ENCODE measurements at regions not wholly inside any gene's neighbourhood (a gene's known extent, or its start where the extent isn't known, plus 50 kb on each side); places are given as distances from the start of the nearest gene placed in this dataset.

DNA sequence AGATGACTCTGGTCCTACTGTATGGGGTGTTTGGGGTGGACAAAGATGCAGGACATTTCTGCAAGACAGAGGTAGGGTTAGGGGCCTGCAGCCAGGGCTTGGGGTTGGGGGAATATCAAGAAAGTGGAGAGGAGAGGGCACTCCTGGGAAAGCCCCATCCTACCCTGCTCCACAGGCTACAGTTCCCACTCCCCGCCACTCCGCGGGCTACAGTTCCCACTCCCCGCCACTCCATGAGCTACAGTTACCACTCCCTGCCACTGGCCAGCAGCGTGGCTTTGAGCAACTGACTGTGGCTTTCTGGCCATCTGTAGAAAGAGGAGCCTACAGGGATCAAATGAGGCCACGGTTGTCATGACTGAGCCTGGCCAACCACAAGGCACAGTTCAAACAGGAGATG, 93.8 kb upstream of the GRIK3 start:
- WGBS, 3 donors, result 70 to 85% (median 82%) methylated on average over 6 of the region's 6 CpGs
- H3K27me3 ChIP-seq, result no peaks in the 10 kb centered on the region
- no peaks in the 10 kb centered on the region for H3K9me3 ChIP-seq
- DNase-seq, result no peak
- no peak overlapping the region for H3K4me3 ChIP-seq
- no peaks in the 10 kb centered on the region for H3K36me3 ChIP-seq
- no peak overlapping the region for H3K27ac ChIP-seq
- TF ChIP-seq POLR2A (IDR thresholded peaks at IDR 0.05), result no peak
- no peak for TF ChIP-seq EP300 (IDR thresholded peaks at IDR 0.05)
- TF ChIP-seq, protein P1, sequence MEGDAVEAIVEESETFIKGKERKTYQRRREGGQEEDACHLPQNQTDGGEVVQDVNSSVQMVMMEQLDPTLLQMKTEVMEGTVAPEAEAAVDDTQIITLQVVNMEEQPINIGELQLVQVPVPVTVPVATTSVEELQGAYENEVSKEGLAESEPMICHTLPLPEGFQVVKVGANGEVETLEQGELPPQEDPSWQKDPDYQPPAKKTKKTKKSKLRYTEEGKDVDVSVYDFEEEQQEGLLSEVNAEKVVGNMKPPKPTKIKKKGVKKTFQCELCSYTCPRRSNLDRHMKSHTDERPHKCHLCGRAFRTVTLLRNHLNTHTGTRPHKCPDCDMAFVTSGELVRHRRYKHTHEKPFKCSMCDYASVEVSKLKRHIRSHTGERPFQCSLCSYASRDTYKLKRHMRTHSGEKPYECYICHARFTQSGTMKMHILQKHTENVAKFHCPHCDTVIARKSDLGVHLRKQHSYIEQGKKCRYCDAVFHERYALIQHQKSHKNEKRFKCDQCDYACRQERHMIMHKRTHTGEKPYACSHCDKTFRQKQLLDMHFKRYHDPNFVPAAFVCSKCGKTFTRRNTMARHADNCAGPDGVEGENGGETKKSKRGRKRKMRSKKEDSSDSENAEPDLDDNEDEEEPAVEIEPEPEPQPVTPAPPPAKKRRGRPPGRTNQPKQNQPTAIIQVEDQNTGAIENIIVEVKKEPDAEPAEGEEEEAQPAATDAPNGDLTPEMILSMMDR (IDR thresholded peaks at IDR 0.05), result no peak
- intact Hi-C loops (cut with DNase I), result no loop called here
- no peaks in the 10 kb centered on the region for H3K4me1 ChIP-seq (ENCODE audit: insufficient read depth)

DNA sequence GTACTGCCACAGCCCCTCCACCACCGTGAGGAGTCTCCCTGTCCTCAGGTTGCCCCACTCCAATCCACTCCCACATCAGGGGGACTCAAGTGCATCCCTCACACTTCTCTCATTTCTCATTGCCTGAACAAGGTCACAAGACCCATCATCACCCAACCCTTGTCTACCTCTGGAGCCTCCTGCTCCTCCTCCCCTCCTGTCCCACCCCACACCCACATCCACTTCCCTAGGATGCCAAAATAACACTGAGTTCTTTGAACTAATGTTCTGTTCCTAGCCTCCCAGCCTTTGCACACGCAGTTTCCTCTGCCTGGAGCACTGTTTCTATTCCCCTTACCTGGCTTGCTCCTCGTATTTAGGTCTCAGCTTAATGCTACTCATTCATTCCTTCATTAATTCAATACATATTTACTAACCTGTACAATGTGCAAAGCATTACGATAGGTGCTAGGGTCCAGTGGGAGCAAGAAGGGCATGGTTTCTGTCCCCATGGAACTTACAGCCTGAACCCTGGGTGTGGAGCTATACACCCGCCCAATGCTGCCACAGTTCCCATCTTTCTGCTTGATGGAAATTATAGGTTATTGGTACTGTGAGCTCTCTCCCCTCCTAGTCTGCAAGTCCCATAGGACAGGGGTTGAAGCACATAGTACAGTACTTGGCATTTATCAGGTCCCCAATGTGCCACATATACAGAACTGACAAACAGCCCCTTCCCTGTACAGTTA, 96.1 kb upstream of the GRIK3 start:
- intact Hi-C loops (cut with DNase I), result no loop called here
- no peak for TF ChIP-seq POLR2A (IDR thresholded peaks at IDR 0.05)
- no peak for TF ChIP-seq EP300 (IDR thresholded peaks at IDR 0.05)
- TF ChIP-seq, protein P1 (IDR thresholded peaks at IDR 0.05), result no peak
- Histone ChIP-seq H3K9me3 (no peaks in the 10 kb centered on the region), H3K4me3 (no peak overlapping the region), H3K4me1 (ENCODE audit: insufficient read depth) (no peaks in the 10 kb centered on the region), H3K27ac (no peak overlapping the region), H3K36me3 (no peaks in the 10 kb centered on the region), H3K27me3 (no peaks in the 10 kb centered on the region)
- DNase-seq, result no peak
- 57 to 60% (median 59%) methylated on average over 5 of the region's 5 CpGs for WGBS, 3 donors

DNA sequence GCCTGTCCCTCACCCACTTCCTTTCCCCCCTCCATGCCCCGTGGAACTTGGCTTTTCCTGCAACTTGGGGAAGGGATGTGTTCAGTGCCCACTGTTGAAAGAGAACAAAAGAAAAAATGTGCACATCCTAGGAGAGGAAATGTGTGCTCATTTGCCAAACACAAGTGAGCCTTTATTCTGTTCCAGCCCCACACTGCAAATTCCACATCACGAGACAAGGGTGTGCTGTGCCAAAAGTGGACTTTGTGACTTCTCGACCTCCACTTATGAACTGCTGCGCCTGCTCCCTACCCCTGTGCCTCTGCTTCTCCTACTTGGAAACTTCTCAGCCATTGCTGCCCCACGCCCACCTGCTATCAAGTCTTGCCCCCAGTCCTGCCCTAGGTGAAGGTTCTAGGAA, 97.0 kb upstream of the GRIK3 start:
- 62 to 66% (median 63%) methylated on average over 5 of the region's 5 CpGs for whole genome bisulfite sequencing, 3 donors
- no peak for DNase-seq
- TF ChIP-seq, protein P1 (IDR thresholded peaks at IDR 0.05), result no peak
- TF ChIP-seq POLR2A (IDR thresholded peaks at IDR 0.05), result no peak
- TF ChIP-seq EP300 (IDR thresholded peaks at IDR 0.05), result no peak
- intact Hi-C loops (cut with DNase I), result no loop called here
- Histone ChIP-seq H3K36me3 (no peaks in the 10 kb centered on the region), H3K4me1 (ENCODE audit: insufficient read depth) (no peaks in the 10 kb centered on the region), H3K27ac (no peak overlapping the region), H3K27me3 (no peaks in the 10 kb centered on the region), H3K9me3 (no peaks in the 10 kb centered on the region), H3K4me3 (no peak overlapping the region)

DNA sequence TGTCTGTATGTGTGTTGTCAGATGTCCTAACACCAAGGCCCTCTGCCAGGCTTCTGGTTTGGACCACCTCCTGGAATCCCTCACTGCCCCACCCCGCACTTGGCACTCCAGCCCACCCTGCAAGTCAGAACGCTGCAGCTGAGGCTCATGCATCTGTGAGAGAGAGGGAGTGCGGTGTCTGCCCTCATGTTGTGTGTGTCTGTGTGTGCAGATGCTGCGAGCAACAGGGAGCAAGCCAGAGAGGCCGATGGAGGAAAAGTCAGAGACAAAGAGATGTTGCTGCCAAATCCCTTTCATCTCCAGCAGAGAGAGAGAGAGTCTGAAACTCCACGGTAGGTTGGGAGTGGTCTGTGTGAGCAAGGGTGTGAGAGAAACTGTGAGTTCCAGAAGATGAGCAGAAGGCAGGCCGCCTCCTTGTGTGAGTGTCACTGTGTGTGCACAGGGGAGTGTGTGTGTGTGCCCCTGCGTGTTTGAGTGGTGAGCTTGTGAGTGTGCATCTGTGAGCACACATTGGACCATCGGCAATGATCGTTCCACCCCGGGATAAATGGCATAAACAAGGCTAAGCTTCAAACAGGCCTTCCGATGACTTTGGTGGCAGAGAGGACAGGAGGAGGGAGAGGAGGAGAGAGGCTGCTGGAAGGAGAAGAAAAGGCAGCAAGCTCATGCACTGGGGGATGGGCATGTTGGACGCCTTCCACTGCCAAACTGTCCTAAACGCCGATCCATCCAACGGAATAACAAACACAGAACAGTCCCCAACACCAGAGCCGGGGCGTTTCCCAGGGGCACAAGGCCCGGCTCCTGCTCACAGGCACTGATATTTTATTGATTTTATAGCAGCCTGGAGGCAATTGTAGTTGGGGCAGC, 99.2 kb upstream of the GRIK3 start:
- H3K4me1 ChIP-seq (ENCODE audit: insufficient read depth), result no peaks in the 10 kb centered on the region
- H3K4me3 ChIP-seq, result no peak overlapping the region
- TF ChIP-seq, protein P1 (IDR thresholded peaks at IDR 0.05), result no peak
- TF ChIP-seq POLR2A (IDR thresholded peaks at IDR 0.05), result no peak
- no peak for TF ChIP-seq EP300 (IDR thresholded peaks at IDR 0.05)
- no peaks in the 10 kb centered on the region for H3K27me3 ChIP-seq
- intact Hi-C loops (cut with DNase I), result no loop called here
- no peaks in the 10 kb centered on the region for H3K9me3 ChIP-seq
- no peak for DNase-seq
- WGBS, 3 donors, result 63 to 69% (median 64%) methylated on average over 19 of the region's 19 CpGs
- no peak overlapping the region for H3K27ac ChIP-seq
- H3K36me3 ChIP-seq, result no peaks in the 10 kb centered on the region
